ENCODE measurements at regions not wholly inside any gene's neighbourhood (a gene's known extent, or its start where the extent isn't known, plus 50 kb on each side); places are given as distances from the start of the nearest gene placed in this dataset.

- no peak for TF ChIP-seq MEF2A (IDR thresholded peaks at IDR 0.05; ENCODE audit: insufficient read depth, low read depth, low read length)
- TF ChIP-seq, protein P1, sequence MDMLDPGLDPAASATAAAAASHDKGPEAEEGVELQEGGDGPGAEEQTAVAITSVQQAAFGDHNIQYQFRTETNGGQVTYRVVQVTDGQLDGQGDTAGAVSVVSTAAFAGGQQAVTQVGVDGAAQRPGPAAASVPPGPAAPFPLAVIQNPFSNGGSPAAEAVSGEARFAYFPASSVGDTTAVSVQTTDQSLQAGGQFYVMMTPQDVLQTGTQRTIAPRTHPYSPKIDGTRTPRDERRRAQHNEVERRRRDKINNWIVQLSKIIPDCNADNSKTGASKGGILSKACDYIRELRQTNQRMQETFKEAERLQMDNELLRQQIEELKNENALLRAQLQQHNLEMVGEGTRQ (IDR thresholded peaks at IDR 0.05; ENCODE audit: borderline replicate concordance, low read depth, low read length): no peak
- no peak for TF ChIP-seq ZBED1 (IDR thresholded peaks at IDR 0.05; ENCODE audit: borderline replicate concordance)
Observed at GRCh38 chr18:73991570-73991969, 156.1 kb downstream of the FBXO15 start (continued).

DNA sequence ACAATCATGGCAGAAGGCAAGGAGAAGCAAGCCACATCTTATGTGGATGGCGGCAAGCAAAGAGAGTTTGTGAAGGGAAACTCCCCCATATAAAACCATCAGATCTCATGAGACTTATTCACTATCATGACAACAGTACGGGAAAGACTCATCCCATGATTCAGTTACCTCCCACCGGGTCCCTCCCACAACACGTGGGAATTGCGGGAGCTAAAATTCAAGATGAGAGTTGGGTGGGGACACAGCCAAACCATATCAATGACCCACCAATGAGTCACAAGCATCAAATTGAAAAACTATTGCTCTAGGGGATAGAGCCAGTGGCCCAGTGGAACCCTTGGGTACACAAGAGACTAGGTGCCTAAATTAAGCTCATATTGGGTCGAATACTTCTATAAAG lies 157.4 kb downstream of the FBXO15 start:
- Histone ChIP-seq H3K4me1 (ENCODE audit: control insufficient read depth, insufficient read depth, low read length) (no peaks in the 10 kb centered on the region), H2AFZ (ENCODE audit: control insufficient read depth, low read depth, low read length) (no peak overlapping the region), H3K9ac (ENCODE audit: control insufficient read depth, insufficient read depth, low read length) (no peak overlapping the region), H4K20me1 (ENCODE audit: control insufficient read depth, insufficient read depth) (no peaks in the 10 kb centered on the region), H3K4me3 (no peak overlapping the region), H3K4me2 (ENCODE audit: control insufficient read depth, insufficient read depth) (no peak overlapping the region), H3K9me3 (replicated peaks; ENCODE audit: control insufficient read depth, insufficient read depth, low read length) (no peaks in the 10 kb centered on the region), H3K36me3 (ENCODE audit: control insufficient read depth in 2 of 2, insufficient read depth in 2 of 2, low read length in 1 of 2) (no peaks in the 10 kb centered on the region), H3K27me3 (replicated peaks in 1 of 2; ENCODE audit: control insufficient read depth in 2 of 2, insufficient read depth in 2 of 2, low read length in 1 of 2) (no peaks in the 10 kb centered on the region), H3K79me2 (ENCODE audit: control insufficient read depth, insufficient read depth, low read length) (no peaks in the 10 kb centered on the region), H3K27ac (ENCODE audit: control insufficient read depth, insufficient read depth) (no peak overlapping the region)
- SMC1A ChIA-PET (ENCODE audit: uncharacterized antibody, unreplicated experiment): no interaction called here
- RAD21 ChIA-PET (ENCODE audit: unreplicated experiment): interaction anchor here (0.5 kb wide), 1 partner anchor 137 kb away, joined by 3 read pairs; no protein-coding TSS in a partner anchor
- intact Hi-C loops (cut with micrococcal nuclease; ENCODE audit: unreplicated experiment): no loop called here
- in situ Hi-C loops (cut with MboI): no loop called here
- no peak for TF ChIP-seq FOS (IDR thresholded peaks at IDR 0.05; ENCODE audit: borderline replicate concordance, extremely low read depth, insufficient read length)
- no peak for TF ChIP-seq RB1 (IDR thresholded peaks at IDR 0.05; ENCODE audit: borderline replicate concordance)
- no peak for TF ChIP-seq SUPT20H (IDR thresholded peaks at IDR 0.05; ENCODE audit: borderline replicate concordance, control insufficient read depth, low read depth, low read length)
- no peak for TF ChIP-seq ZBTB33 (IDR thresholded peaks at IDR 0.05)
- DNase-seq (ENCODE audit: low read depth, low spot score): no peak
- POLR2A ChIA-PET: no interaction called here
- CTCF ChIA-PET: interaction anchor here (0.9 kb wide), 1 partner anchor 10 kb away, joined by 3 read pairs; no protein-coding TSS in a partner anchor
- ATAC-seq: no peak
- no peak for FAIRE-seq
- BruUV-seq (replicated peaks): no TSS peak
- 55% methylated on average over 6 of the region's 6 CpGs for WGBS (ENCODE audit: insufficient coverage, insufficient replicate concordance, low lambda C conversion rate, missing lambda C conversion rate)
